GM12891 (cell line): ENCODE measurements at regions not wholly inside any gene's neighbourhood (a gene's known extent, or its start where the extent isn't known, plus 50 kb on each side); places are given as distances from the start of the nearest gene placed in this dataset.

Source experiments
- POLR2A ChIP-seq: IDR thresholded peaks from 2 replicates; pipeline ENCODE4 v1.6.1; 2011; ENCODE audit warnings: low read depth, low read length, control low read depth
- POLR2AphosphoS5 ChIP-seq: IDR thresholded peaks from 2 replicates; pipeline ENCODE4 v1.6.1; 2011; ENCODE audit warnings: low read depth, low read length, control low read depth
- TAF1 ChIP-seq: IDR thresholded peaks from 2 replicates; pipeline ENCODE4 v1.6.1; 2011; ENCODE audit warnings: low read depth, low read length, control low read depth

- TF ChIP-seq POLR2A (no peak), POLR2AphosphoS5 (no peak), TAF1 (no peak)
Measured at GRCh38 chr2:107737756-107738155, 88.9 kb upstream of the RGPD4 start.
